Keratinocyte (primary cell): ENCODE measurements at regions not wholly inside any gene's neighbourhood (a gene's known extent, or its start where the extent isn't known, plus 50 kb on each side); places are given as distances from the start of the nearest gene placed in this dataset.

Experiments used
- DNase-seq: peaks from one replicate; pipeline ENCODE4 v3.0.0-alpha.2; 2011; ENCODE audit warnings: low read depth, missing footprints, low spot score
- FAIRE-seq: peaks from 2 replicates; lab custom pipeline; 2011; peaks lifted over from hg19 to GRCh38; lab: Jason Lieb, UNC
- H2AFZ ChIP-seq: 2 replicates; pipeline ENCODE4 v1.6.0; 2012; ENCODE audit warnings: low read length, control low read depth, inconsistent platforms; ENCODE audit not compliant: control insufficient read depth
- H3K27ac ChIP-seq: 2 replicates; pipeline ENCODE4 v1.5.1; 2011; ENCODE audit warnings: low read length; ENCODE audit not compliant: control insufficient read depth, insufficient read depth
- H3K27me3 ChIP-seq: 3 replicates; pipeline ENCODE4 v1.6.0; 2011; ENCODE audit warnings: low read length; ENCODE audit not compliant: control insufficient read depth, insufficient read depth; ENCODE audit errors: extremely low read depth
- H3K36me3 ChIP-seq, 2 experiments: 2 replicates in 1 of 2; 3 replicates in 1 of 2; pipeline ENCODE4 v1.5.1; 2011; ENCODE audit warnings: low read length in 2 of 2, mild to moderate bottlenecking in 1 of 2; ENCODE audit not compliant: control insufficient read depth in 2 of 2, insufficient read depth in 2 of 2; ENCODE audit errors: extremely low read depth in 1 of 2
- H3K4me1 ChIP-seq: 3 replicates; pipeline ENCODE4 v1.5.1; 2011; ENCODE audit warnings: low read length; ENCODE audit not compliant: control insufficient read depth, insufficient read depth; ENCODE audit errors: extremely low read depth
- H3K4me2 ChIP-seq: 3 replicates; pipeline ENCODE4 v1.6.0; 2011; ENCODE audit warnings: low read depth, low read length; ENCODE audit not compliant: control insufficient read depth, insufficient read depth; ENCODE audit errors: extremely low read depth
- H3K4me3 ChIP-seq, 3 experiments: fragments of 200-600 bp in 1 of 3; sonication (generic) in 1 of 3; 2 replicates in 2 of 3; 3 replicates in 1 of 3; pipeline ENCODE4 v1.5.1; 2011 to 2016; ENCODE audit warnings: low read length in 3 of 3, mild to moderate bottlenecking in 3 of 3, control low read depth in 2 of 3, inconsistent platforms in 1 of 3, low read depth in 1 of 3, mixed read lengths in 1 of 3, mixed run types in 1 of 3, moderate library complexity in 1 of 3; ENCODE audit not compliant: control insufficient read depth in 2 of 3, insufficient read depth in 2 of 3; ENCODE audit errors: extremely low read depth in 1 of 3
- H3K79me2 ChIP-seq: 2 replicates; pipeline ENCODE4 v1.6.0; 2012; ENCODE audit warnings: low read length; ENCODE audit not compliant: control insufficient read depth, insufficient read depth
- H3K9ac ChIP-seq: 3 replicates; pipeline ENCODE4 v1.6.0; 2011; ENCODE audit warnings: low read length; ENCODE audit not compliant: control insufficient read depth, insufficient read depth; ENCODE audit errors: extremely low read depth
- H3K9me1 ChIP-seq: 3 replicates; pipeline ENCODE4 v1.6.0; 2011; ENCODE audit warnings: low read length; ENCODE audit not compliant: control insufficient read depth, insufficient read depth; ENCODE audit errors: extremely low read depth
- H3K9me3 ChIP-seq: 2 replicates; pipeline ENCODE4 v1.5.1; 2012; ENCODE audit warnings: low read depth, low read length; ENCODE audit not compliant: control insufficient read depth
- H4K20me1 ChIP-seq: 3 replicates; pipeline ENCODE4 v1.6.0; 2011; ENCODE audit warnings: low read length; ENCODE audit not compliant: control insufficient read depth, insufficient read depth; ENCODE audit errors: extremely low read depth
- CTCF ChIP-seq, 3 experiments: IDR thresholded peaks in 1 of 3; conservative IDR thresholded peaks in 1 of 3; optimal IDR thresholded peaks in 1 of 3; 2 replicates in 2 of 3; 3 replicates in 1 of 3; pipeline versions ENCODE3 to v1.5.1; 2011; ENCODE audit warnings: low read length in 3 of 3, mild to moderate bottlenecking in 3 of 3, moderate library complexity in 2 of 3, control low read depth in 1 of 3, inconsistent platforms in 1 of 3; ENCODE audit not compliant: insufficient read depth in 2 of 3; ENCODE audit errors: extremely low read depth in 1 of 3
- EZH2 ChIP-seq: IDR thresholded peaks from one replicate; pipeline ENCODE4 v1.6.1; 2012; ENCODE audit warnings: inconsistent platforms, mild to moderate bottlenecking, low read length, moderate library complexity
- dilution Hi-C: fragments of 300-500 bp; cut with MboI; formaldehyde crosslinking; loops from one replicate; pipeline ENCODE4 v1.7.0; 2020; ENCODE audit warnings: low sequenced_read_pairs; ENCODE audit not compliant: extremely low pct_ligation_motif_present

GRCh38 chr1:106134561-106134960, 921.9 kb upstream of the PRMT6 start:
- no peaks in the 10 kb centered on the region for H3K36me3 ChIP-seq

GRCh38 chr1:106173101-106173500, 883.4 kb upstream of the PRMT6 start:
- H3K27ac ChIP-seq = no peak overlapping the region
- no peak overlapping the region for H3K4me2 ChIP-seq
- DNase-seq = no peak
- H3K79me2 ChIP-seq = no peaks in the 10 kb centered on the region
- H3K4me1 ChIP-seq = no peaks in the 10 kb centered on the region
- no peak overlapping the region for H3K9ac ChIP-seq
- H3K9me1 ChIP-seq = no peaks in the 10 kb centered on the region
- FAIRE-seq = no peak
- dilution Hi-C loops = no loop called here
- TF ChIP-seq EZH2 = no peak
- TF ChIP-seq CTCF (optimal IDR thresholded peaks at IDR 0.05 in 1 of 3, IDR thresholded peaks at IDR 0.05 in 1 of 3, conservative IDR thresholded peaks at IDR 0.05 in 1 of 3; ENCODE audit: extremely low read depth in 1 of 3, insufficient read depth in 2 of 3, low read length in 3 of 3) = no peak
- no peaks in the 10 kb centered on the region for H3K9me3 ChIP-seq
- H3K36me3 ChIP-seq = no peaks in the 10 kb centered on the region
- no peaks in the 10 kb centered on the region for H4K20me1 ChIP-seq
- H3K4me3 ChIP-seq = no peak overlapping the region
- H3K27me3 ChIP-seq = no peaks in the 10 kb centered on the region
- H2AFZ ChIP-seq = no peak overlapping the region

More at GRCh38 chr1:106134561-106134960, 921.9 kb upstream of the PRMT6 start:
- H3K79me2 ChIP-seq = no peaks in the 10 kb centered on the region
- no peak overlapping the region for H3K9ac ChIP-seq
- H3K4me1 ChIP-seq = no peaks in the 10 kb centered on the region
- no peaks in the 10 kb centered on the region for H3K9me3 ChIP-seq
- no peaks in the 10 kb centered on the region for H3K9me1 ChIP-seq
- no peaks in the 10 kb centered on the region for H4K20me1 ChIP-seq
- H3K27me3 ChIP-seq = no peaks in the 10 kb centered on the region
- H3K27ac ChIP-seq = no peak overlapping the region
- FAIRE-seq = no peak
- H2AFZ ChIP-seq = no peak overlapping the region
- H3K4me3 ChIP-seq = no peak overlapping the region
- no peak for DNase-seq
- no peak overlapping the region for H3K4me2 ChIP-seq
- no peak for TF ChIP-seq EZH2
- no peak for TF ChIP-seq CTCF (optimal IDR thresholded peaks at IDR 0.05 in 1 of 3, IDR thresholded peaks at IDR 0.05 in 1 of 3, conservative IDR thresholded peaks at IDR 0.05 in 1 of 3; ENCODE audit: extremely low read depth in 1 of 3, insufficient read depth in 2 of 3, low read length in 3 of 3)
- dilution Hi-C loops = no loop called here
